PC-3 (cell line): ENCODE measurements at regions not wholly inside any gene's neighbourhood (a gene's known extent, or its start where the extent isn't known, plus 50 kb on each side); places are given as distances from the start of the nearest gene placed in this dataset.

Source experiments
- CTCF ChIP-seq: fragments of 300-600 bp; sonication (generic); conservative IDR thresholded peaks from 2 replicates; pipeline ENCODE4 v1.5.1; 2017; ENCODE audit warnings: antibody characterized with exemption, low read depth, mild to moderate bottlenecking, low read length
- EZH2 ChIP-seq: fragments of 300-600 bp; sonication (generic); IDR thresholded peaks from one replicate; pipeline ENCODE4 v1.6.1; 2017; ENCODE audit warnings: antibody characterized with exemption, mild to moderate bottlenecking, low read length; ENCODE audit not compliant: unreplicated experiment

GRCh38 chr3:43884581-43884980, 193.8 kb downstream of the ABHD5 start:
- TF ChIP-seq EZH2: no peak
- TF ChIP-seq CTCF: no peak
